Motor neuron (in vitro differentiated cells): ENCODE measurements at regions not wholly inside any gene's neighbourhood (a gene's known extent, or its start where the extent isn't known, plus 50 kb on each side); places are given as distances from the start of the nearest gene placed in this dataset.

Experiments
- ATAC-seq, 8 experiments: fragments of 200-7000 bp; cut with Tn5 transposase; replicated peaks in 6 of 8; 2 replicates each; pipeline ENCODE4 v1.8.0; 2021; ENCODE audit warnings: mild to moderate bottlenecking in 8 of 8, moderate library complexity in 8 of 8
- H3K27ac ChIP-seq, 2 donors: fragments of 250-450 bp; sonication (Bioruptor Pico); 2 replicates each; pipeline ENCODE4 v1.9.0; 2021; ENCODE audit warnings: antibody characterized with exemption in 2 of 2, mild to moderate bottlenecking in 2 of 2, moderate library complexity in 1 of 2
- H3K4me1 ChIP-seq, 2 donors: fragments of 250-450 bp; sonication (Bioruptor Pico); replicated peaks in 1 of 2; 2 replicates each; pipeline ENCODE4 v1.6.1; 2021; ENCODE audit warnings: antibody characterized with exemption in 2 of 2, mild to moderate bottlenecking in 2 of 2, moderate library complexity in 1 of 2
- H3K4me3 ChIP-seq, 5 donors: fragments of 250-450 bp; sonication (Bioruptor Pico); 2 replicates each; pipeline ENCODE4 v1.9.0; 2021; ENCODE audit warnings: antibody characterized with exemption in 5 of 5, mild to moderate bottlenecking in 5 of 5, moderate library complexity in 4 of 5
- WGBS, 10 experiments: fragments of 450-650 bp; shearing (Covaris generic); methylation state at CpG; one replicate each; pipeline ENCODE4 v1.0.0; 2022; 5-methylcytosine and 5-hydroxymethylcytosine counted together
- in situ Hi-C, 9 experiments: fragments of 400-800 bp; cut with MboI; loops; one replicate each; pipeline ENCODE4 v1.15.0; 2021; ENCODE audit warnings: low sequenced_read_pairs in 9 of 9, low pct_unique_long_range_greater_than_20kb in 2 of 9; ENCODE audit not compliant: unreplicated experiment in 9 of 9

DNA sequence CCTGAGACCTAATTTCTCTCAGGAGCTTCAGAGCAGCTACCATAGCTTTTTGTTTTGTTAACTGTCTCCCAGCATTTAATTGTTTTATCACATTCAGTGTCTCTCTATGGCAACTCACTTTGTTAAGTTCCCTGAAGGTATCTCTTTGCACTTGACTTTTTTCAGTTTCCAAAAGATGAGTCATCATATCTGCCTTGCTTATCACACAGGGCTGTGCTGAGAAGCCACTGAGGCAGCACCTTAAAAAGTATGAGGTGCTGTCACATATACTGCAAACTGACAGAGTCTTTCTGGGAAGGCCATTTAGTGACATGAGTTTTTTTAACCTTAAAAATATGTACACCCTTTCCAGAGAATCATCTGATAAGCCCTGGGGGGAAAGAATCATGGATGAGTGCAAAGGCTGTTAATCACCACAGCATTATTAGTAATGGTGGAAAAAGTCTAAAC, 56.8 kb downstream of the PPP1R3C start:
- Histone ChIP-seq H3K27ac (no peak overlapping the region), H3K4me1 (peaks cover 0 to 9% of the 10 kb centered on the region in 2 donors), H3K4me3 (no peak overlapping the region)
- peak in 2 of 8 experiments; percentile 12 to 22 for ATAC-seq
- in situ Hi-C loops, result no loop called here

DNA sequence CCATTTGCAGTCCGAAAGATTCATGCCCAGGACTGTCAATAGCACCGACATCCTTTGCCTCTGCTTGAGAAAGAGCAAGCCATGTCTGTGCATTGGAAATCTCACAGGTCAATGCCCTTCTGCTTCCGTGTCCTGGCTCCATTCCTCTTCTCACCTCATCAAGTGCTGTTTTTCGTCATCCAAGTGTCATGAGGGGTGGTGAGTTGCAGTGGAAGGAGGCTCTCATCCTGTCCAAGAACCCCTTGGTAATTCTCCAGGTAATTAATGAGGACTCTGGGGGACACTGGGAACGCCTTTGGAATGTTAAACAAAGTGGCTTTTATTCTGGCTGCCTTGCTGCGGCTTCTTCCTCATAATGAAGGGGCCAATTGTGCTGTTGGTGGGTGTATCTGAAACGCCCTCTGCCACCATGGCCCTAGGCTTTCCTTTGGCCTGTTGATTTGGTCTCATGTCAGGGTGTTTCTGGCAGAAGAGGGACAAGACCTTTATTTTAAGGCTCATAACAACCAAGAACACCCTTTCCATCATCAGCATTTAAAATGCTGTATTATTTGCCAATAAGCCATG, 57.7 kb downstream of the PPP1R3C start:
- Histone ChIP-seq H3K4me1 (peaks cover 0 to 9% of the 10 kb centered on the region in 2 donors), H3K4me3 (no peak overlapping the region), H3K27ac (no peak overlapping the region)
- in situ Hi-C loops, result no loop called here
- 37 to 100% (median 65%) methylated on average over 1 to 6 of the region's 7 CpGs; no CpG with 5 or more reads in 1 of the 10 experiments for WGBS, 10 experiments
- ATAC-seq, result peak in 4 of 8 experiments; percentile 18 to 64 (median 54)

DNA sequence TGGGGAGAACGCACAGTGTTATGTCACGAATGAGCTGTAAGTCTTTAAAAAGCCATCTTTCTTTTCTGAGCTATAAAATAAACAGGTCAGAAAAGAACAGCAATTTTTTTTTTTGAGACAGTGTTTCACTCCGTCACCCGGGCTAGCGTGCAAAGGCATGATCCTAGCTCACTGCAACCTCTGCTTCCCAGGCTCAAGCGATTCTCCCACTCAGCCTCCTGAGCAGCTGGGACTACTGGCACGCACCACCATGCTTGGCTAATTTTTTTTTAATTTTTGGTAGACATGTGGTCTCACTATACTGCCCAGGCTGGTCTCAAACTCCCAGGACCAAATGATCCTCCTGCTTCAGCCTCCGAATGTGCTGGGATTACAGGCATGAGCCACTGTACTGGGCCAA, 58.6 kb downstream of the PPP1R3C start:
- no peak for ATAC-seq
- H3K27ac ChIP-seq, result no peak overlapping the region
- in situ Hi-C loops, result no loop called here
- 86 to 100% (median 97%) methylated on average over 1 to 7 of the region's 8 CpGs; no CpG with 5 or more reads in 1 of the 10 experiments for WGBS, 10 experiments
- peaks cover 0 to 13% of the 10 kb centered on the region in 2 donors for H3K4me1 ChIP-seq
- no peak overlapping the region for H3K4me3 ChIP-seq

DNA sequence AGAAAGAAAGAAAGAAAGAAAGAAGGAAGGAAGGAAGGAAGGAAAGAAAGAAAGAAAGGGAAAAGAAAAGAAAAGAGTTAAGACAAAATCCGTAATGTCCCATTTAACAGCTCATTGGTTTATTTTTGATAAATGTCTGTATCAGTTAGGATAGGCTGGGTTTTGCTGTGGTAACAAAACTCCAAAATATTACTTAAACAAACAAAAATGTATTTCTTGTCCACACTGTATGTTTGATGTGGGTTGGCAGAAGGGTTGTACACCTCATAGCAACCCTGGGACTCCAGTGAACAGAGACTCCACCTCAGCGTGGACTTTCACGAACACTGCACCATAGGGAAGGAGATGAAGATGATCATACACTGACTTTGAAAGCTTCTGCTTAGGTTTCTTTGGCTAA, 59.6 kb downstream of the PPP1R3C start:
- WGBS, 10 experiments, result 89 to 100% (median 98%) methylated on average over 1 to 3 of the region's 3 CpGs
- in situ Hi-C loops, result no loop called here
- peaks cover 0 to 15% of the 10 kb centered on the region in 2 donors for H3K4me1 ChIP-seq
- H3K27ac ChIP-seq, result no peak overlapping the region
- ATAC-seq, result no peak
- no peak overlapping the region for H3K4me3 ChIP-seq

DNA sequence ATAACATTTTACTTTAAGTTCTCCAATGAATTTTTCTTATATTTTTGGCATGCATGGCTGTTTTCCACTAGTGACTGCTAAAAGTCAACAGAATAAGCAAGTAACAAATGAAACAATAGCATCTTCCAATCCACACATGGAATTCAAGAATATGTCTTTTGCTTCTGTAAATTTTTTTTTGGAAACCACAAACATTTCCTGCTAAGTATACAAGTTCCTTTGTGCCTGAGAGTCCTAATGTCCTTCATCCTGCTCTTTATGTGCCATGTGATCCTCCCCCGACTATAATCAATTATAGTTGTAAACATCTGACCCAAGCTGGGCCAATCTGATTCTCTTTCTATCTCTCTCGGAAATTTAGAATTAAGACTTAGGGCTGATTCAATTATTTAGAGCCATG, 61.2 kb downstream of the PPP1R3C start:
- no peak for ATAC-seq
- H3K4me3 ChIP-seq, result no peak overlapping the region
- no peak overlapping the region for H3K27ac ChIP-seq
- in situ Hi-C loops, result no loop called here
- 6 to 100% (median 92%) methylated on average over 1 to 2 of the region's 2 CpGs; no CpG with 5 or more reads in 2 of the 10 experiments for WGBS, 10 experiments
- peaks cover 0 to 15% of the 10 kb centered on the region in 2 donors for H3K4me1 ChIP-seq

DNA sequence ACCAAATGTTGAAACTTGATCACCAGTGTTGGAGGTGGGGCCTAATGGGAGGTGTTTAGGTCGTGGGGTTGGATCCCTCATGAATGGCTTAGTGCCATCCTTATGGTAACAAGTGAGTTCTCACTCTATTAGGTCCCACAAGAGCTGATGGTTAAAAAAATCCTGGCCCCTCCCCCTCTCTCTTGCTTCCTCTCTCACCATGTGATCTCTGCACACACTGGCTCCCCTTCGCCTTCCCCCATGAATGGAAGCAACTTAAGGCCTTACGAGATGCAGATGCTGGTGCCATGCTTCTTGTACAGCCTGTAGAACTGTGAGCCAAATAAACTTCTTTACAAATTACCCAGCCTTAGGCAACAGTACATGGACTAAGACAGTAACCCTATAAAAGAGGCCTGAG, 62.7 kb downstream of the PPP1R3C start:
- Histone ChIP-seq H3K4me3 (no peak overlapping the region), H3K4me1 (peaks cover 0 to 12% of the 10 kb centered on the region in 2 donors), H3K27ac (no peak overlapping the region)
- WGBS, 10 experiments, result 0 to 100% (median 67%) methylated on average over 1 to 3 of the region's 3 CpGs; no CpG with 5 or more reads in 3 of the 10 experiments
- in situ Hi-C loops, result no loop called here
- no peak for ATAC-seq

DNA sequence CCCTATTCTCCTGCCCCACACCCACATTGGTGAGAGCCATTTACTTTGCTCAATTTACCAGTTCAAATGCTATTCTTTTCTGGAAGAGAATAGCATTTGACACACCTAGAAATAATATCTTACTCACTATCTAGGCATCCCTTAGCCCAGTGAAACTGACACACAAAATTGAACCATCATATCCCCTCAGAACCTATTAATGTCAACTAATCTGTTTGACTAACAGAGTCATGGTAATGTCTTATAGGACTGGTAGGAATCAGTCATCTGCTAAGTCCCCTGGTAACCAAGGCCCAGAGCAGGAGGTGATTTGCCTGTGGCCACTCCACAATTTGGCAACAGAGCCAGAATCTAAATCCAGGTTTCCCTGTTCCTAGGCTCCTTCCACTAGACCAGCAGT, 63.3 kb downstream of the PPP1R3C start:
- Histone ChIP-seq H3K4me3 (no peak overlapping the region), H3K4me1 (peaks cover 0 to 6% of the 10 kb centered on the region in 2 donors), H3K27ac (no peak overlapping the region)
- no peak for ATAC-seq
- in situ Hi-C loops, result no loop called here

DNA sequence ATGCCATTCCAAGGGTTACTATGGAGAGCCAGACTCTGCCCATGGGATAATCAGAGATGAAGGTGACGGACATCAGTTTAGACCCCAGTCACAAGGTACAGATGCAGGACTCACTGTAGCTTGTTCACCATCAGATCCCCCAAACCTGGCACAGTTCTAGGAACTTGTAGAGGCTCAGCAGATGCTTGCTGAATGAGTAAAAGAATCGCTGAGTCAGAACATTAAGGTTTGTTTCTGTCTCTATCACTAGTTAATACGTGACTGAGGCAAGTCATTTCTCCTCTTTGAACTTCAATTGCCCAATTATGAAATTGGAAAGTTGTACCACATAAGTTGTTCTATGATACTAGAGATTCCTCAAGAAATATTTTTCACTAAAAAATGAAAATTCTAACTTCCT, 65.1 kb downstream of the PPP1R3C start:
- H3K4me1 ChIP-seq, result peaks cover 0 to 6% of the 10 kb centered on the region in 2 donors
- no peak for ATAC-seq
- no peak overlapping the region for H3K4me3 ChIP-seq
- no peak overlapping the region for H3K27ac ChIP-seq
- 80 to 100% (median 92%) methylated on average over 1 to 3 of the region's 3 CpGs; no CpG with 5 or more reads in 4 of the 10 experiments for WGBS, 10 experiments
- in situ Hi-C loops, result no loop called here

DNA sequence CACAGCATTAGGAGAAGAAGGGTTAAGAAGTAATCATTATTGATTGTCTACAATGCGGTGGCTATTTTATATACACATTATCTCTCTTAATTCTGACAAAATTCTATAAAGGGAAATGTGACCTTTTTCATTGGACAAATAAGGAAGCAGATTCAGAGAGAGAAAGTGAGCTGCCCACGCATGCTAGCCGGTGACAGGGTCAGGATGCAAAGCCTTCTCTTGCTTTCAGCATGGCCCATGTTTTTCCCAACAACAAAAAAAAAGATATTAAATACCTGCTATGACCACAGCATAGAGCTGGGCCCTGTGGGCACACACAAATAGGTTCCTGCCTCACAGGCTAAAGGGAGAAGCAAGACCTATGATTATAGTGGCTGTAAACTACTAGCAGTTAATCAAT, 66.8 kb downstream of the PPP1R3C start:
- H3K27ac ChIP-seq, result no peak overlapping the region
- 74 to 100% (median 89%) methylated on average over 1 to 3 of the region's 3 CpGs; no CpG with 5 or more reads in 3 of the 10 experiments for WGBS, 10 experiments
- ATAC-seq, result no peak
- no peak overlapping the region for H3K4me3 ChIP-seq
- in situ Hi-C loops, result no loop called here
- peaks cover 0 to 6% of the 10 kb centered on the region in 2 donors for H3K4me1 ChIP-seq

DNA sequence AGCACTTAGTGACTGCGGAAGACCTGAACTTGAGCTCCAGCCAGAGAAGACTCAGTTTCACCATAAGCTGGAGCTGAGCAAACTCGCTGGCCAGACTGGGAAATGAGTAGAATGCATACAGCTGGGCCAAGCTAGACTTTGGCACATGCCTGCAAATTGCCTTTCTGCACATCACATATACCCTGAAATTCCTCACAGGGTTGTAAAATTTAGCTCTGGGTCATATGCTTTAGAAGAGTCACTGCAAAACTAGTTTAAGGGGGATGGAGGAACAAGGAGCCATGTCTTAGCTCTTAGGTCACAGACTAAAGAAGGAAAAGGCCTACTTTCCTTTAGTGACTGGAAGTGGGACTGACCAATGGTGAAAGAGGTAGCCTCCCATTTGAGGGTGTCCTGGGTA, 67.6 kb downstream of the PPP1R3C start:
- Histone ChIP-seq H3K4me3 (no peak overlapping the region), H3K27ac (no peak overlapping the region), H3K4me1 (peaks cover 0 to 6% of the 10 kb centered on the region in 2 donors)
- 33 to 92% (median 86%) methylated on average over 1 to 2 of the region's 2 CpGs; no CpG with 5 or more reads in 3 of the 10 experiments for WGBS, 10 experiments
- in situ Hi-C loops, result no loop called here
- no peak for ATAC-seq

DNA sequence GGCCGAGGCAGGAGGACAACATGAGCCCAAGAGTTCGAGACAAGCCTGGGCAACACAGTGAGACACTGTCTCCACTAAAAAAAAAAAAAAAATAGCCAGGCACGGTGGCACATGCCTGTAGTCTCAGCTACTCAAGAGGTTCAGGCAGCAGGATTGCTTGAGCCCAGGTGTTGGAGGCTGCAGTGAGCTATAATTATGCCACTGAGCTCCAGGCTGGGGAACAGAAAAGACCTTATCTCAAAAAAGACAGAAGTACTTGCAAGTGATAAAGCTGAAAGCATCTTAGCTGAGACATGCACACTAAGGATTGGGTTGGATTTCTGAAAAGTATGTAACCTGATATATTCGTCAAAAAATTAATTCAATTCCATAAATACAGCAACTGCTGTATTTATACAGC, 68.4 kb downstream of the PPP1R3C start:
- WGBS, 10 experiments, result 50 to 100% (median 65%) methylated on average over 1 to 4 of the region's 4 CpGs; no CpG with 5 or more reads in 2 of the 10 experiments
- no peak for ATAC-seq
- peaks cover 0 to 4% of the 10 kb centered on the region in 2 donors for H3K4me1 ChIP-seq
- no peak overlapping the region for H3K27ac ChIP-seq
- no peak overlapping the region for H3K4me3 ChIP-seq
- in situ Hi-C loops, result no loop called here
